ENCODE measurements at regions not wholly inside any gene's neighbourhood (a gene's known extent, or its start where the extent isn't known, plus 50 kb on each side); places are given as distances from the start of the nearest gene placed in this dataset.
A peak's percentile ranks its signal among the peaks of the same experiment; 100 is the strongest.

- no peak overlapping the region for H3K4me3 ChIP-seq (ENCODE audit: low read depth, low read length)
- DNase-seq (ENCODE audit: low read depth) = no peak
These were observed 92.5 kb upstream of the ATP6AP2 start for GRCh38 chrX:40488296-40488695.

GRCh38 chrX:40485973-40486372 is 94.8 kb upstream of the ATP6AP2 start:
- H3K4me3 ChIP-seq (ENCODE audit: low read depth, low read length) = no peak overlapping the region
- DNase-seq (ENCODE audit: low read depth) = no peak

- no peak overlapping the region for H3K4me3 ChIP-seq (ENCODE audit: low read depth, low read length)
- DNase-seq (ENCODE audit: low read depth) = no peak
These were observed 95.5 kb upstream of the ATP6AP2 start for GRCh38 chrX:40485102-40485826.

- no peak for DNase-seq (ENCODE audit: low read depth)
- no peak overlapping the region for H3K4me3 ChIP-seq (ENCODE audit: low read depth, low read length)
These were observed 96.2 kb upstream of the ATP6AP2 start for GRCh38 chrX:40484408-40485091.

- H3K4me3 ChIP-seq (ENCODE audit: low read depth, low read length) = no peak overlapping the region
- DNase-seq (ENCODE audit: low read depth) = no peak
These were observed 97.3 kb upstream of the ATP6AP2 start for GRCh38 chrX:40483502-40483901.

- H3K4me3 ChIP-seq (ENCODE audit: low read depth, low read length) = no peak overlapping the region
- no peak for DNase-seq (ENCODE audit: low read depth)
These were observed 100.9 kb upstream of the ATP6AP2 start for GRCh38 chrX:40479777-40480318.

- DNase-seq (ENCODE audit: low read depth) = no peak
- H3K4me3 ChIP-seq (ENCODE audit: low read depth, low read length) = no peak overlapping the region
These were observed 102.2 kb upstream of the ATP6AP2 start for GRCh38 chrX:40478474-40479065.

GRCh38 chrX:40476958-40477357 is 103.8 kb upstream of the ATP6AP2 start:
- no peak for DNase-seq (ENCODE audit: low read depth)

GRCh38 chrX:40474645-40475044 is 106.1 kb upstream of the ATP6AP2 start:
- DNase-seq (ENCODE audit: low read depth) = no peak
- no peak overlapping the region for H3K4me3 ChIP-seq (ENCODE audit: low read depth, low read length)

More at GRCh38 chrX:40476958-40477357, 103.8 kb upstream of the ATP6AP2 start:
- no peak overlapping the region for H3K4me3 ChIP-seq (ENCODE audit: low read depth, low read length)

- H3K4me3 ChIP-seq (ENCODE audit: low read depth, low read length) = no peak overlapping the region
- no peak for DNase-seq (ENCODE audit: low read depth)
These were observed 106.6 kb upstream of the ATP6AP2 start for GRCh38 chrX:40474205-40474626.

GRCh38 chrX:40473460-40474204 is 107.1 kb upstream of the ATP6AP2 start:
- no peak for DNase-seq (ENCODE audit: low read depth)
- no peak overlapping the region for H3K4me3 ChIP-seq (ENCODE audit: low read depth, low read length)

GRCh38 chrX:40471965-40472648 is 108.7 kb upstream of the ATP6AP2 start:
- DNase-seq (ENCODE audit: low read depth) = peak; percentile 34
- H3K4me3 ChIP-seq (ENCODE audit: low read depth, low read length) = no peak overlapping the region

GRCh38 chrX:40470830-40471429 is 109.8 kb upstream of the ATP6AP2 start:
- H3K4me3 ChIP-seq (ENCODE audit: low read depth, low read length) = no peak overlapping the region
- no peak for DNase-seq (ENCODE audit: low read depth)

GRCh38 chrX:40469316-40469715 is 111.5 kb upstream of the ATP6AP2 start:
- no peak overlapping the region for H3K4me3 ChIP-seq (ENCODE audit: low read depth, low read length)
- no peak for DNase-seq (ENCODE audit: low read depth)

GRCh38 chrX:40468033-40468846 is 112.5 kb upstream of the ATP6AP2 start:
- DNase-seq (ENCODE audit: low read depth) = peak; percentile 4

GRCh38 chrX:40467454-40467853 is 113.3 kb upstream of the ATP6AP2 start:
- no peak overlapping the region for H3K4me3 ChIP-seq (ENCODE audit: low read depth, low read length)
- DNase-seq (ENCODE audit: low read depth) = no peak

More at GRCh38 chrX:40468033-40468846, 112.5 kb upstream of the ATP6AP2 start:
- H3K4me3 ChIP-seq (ENCODE audit: low read depth, low read length) = no peak overlapping the region

GRCh38 chrX:40465735-40466551 is 114.8 kb upstream of the ATP6AP2 start:
- DNase-seq (ENCODE audit: low read depth) = no peak
- no peak overlapping the region for H3K4me3 ChIP-seq (ENCODE audit: low read depth, low read length)

All from skeletal muscle cell (primary cell).